ENCODE measurements at regions not wholly inside any gene's neighbourhood (a gene's known extent, or its start where the extent isn't known, plus 50 kb on each side); places are given as distances from the start of the nearest gene placed in this dataset.

DNA sequence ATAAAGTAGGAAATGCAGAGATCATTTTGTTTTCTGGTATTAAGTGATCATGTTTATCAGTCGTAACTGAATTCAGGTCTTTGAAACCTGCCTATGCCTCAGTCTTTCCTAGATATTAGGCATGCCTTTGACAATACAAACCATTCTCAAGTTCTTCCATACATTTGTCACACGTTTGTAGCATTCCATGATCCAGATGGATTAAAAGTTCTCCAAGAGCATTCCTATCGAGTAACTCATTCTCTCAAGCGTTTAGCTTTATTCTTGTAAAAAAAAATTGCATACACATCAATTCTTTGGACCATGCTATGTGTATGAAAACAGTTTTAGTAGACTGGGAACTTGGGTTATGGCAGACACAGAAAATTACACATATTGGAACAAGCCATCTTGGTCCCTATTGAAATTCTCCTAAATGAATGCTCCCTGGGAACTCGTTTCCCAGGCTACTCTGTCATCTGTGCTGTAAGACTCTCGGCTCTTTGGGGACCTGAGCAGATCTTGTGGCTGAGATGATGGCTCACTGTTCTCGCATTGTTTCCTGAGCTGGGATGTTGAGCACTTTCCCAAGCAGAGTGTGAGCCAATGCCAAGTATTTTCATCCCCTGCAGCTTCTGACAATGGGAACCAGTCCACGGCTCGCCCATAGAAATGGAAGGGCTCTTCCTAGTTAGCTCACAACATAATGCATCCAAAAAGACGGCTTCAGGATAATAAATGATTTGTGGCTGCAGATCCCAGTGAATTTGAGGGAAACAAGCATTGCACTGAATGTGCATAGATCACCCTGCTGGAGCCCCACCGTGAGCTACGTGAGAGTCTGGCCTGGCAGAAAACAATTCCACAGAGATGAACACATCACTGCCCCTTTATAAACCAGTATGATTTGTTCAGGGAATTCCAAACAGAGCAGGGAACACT lies 230.2 kb downstream of the IRX1 start:
- TF ChIP-seq, protein P1, sequence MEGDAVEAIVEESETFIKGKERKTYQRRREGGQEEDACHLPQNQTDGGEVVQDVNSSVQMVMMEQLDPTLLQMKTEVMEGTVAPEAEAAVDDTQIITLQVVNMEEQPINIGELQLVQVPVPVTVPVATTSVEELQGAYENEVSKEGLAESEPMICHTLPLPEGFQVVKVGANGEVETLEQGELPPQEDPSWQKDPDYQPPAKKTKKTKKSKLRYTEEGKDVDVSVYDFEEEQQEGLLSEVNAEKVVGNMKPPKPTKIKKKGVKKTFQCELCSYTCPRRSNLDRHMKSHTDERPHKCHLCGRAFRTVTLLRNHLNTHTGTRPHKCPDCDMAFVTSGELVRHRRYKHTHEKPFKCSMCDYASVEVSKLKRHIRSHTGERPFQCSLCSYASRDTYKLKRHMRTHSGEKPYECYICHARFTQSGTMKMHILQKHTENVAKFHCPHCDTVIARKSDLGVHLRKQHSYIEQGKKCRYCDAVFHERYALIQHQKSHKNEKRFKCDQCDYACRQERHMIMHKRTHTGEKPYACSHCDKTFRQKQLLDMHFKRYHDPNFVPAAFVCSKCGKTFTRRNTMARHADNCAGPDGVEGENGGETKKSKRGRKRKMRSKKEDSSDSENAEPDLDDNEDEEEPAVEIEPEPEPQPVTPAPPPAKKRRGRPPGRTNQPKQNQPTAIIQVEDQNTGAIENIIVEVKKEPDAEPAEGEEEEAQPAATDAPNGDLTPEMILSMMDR (IDR thresholded peaks at IDR 0.05; ENCODE audit: low read depth, low read length, missing control alignments): no peak
- Histone ChIP-seq H3K4me3 (ENCODE audit: low read depth, low read length) (no peak overlapping the region), H3K27me3 (replicated peaks) (no peaks in the 10 kb centered on the region), H3K36me3 (replicated peaks) (no peaks in the 10 kb centered on the region), H3K27ac (no peak overlapping the region)
- no peak for DNase-seq
- in situ Hi-C loops (cut with HindIII; ENCODE audit: low pct_ligation_motif_present, low sequenced_read_pairs): no loop called here

DNA sequence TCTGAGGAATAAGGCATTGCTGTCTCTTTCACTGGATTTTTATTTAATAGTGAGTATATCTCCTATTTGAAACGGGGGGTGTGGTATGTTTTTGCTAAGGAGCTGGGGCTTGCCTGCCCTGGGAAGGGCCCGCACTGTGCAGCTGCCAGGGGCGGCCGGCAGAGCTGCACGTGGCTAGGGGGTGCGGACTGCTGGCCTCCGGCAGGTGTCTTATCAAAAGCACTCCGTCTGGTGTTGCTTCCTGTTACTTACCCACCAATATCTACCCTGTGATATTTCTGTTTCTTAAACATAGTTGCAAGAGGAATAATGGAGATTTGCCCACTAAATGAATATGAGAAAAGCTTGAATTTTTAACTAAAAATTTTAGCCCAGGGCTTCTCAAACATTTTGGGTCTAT lies 232.0 kb downstream of the IRX1 start:
- Histone ChIP-seq H3K36me3 (replicated peaks) (no peaks in the 10 kb centered on the region), H3K4me3 (ENCODE audit: low read depth, low read length) (no peak overlapping the region), H3K27ac (no peak overlapping the region), H3K27me3 (replicated peaks) (no peaks in the 10 kb centered on the region)
- TF ChIP-seq, protein P1 (IDR thresholded peaks at IDR 0.05; ENCODE audit: low read depth, low read length, missing control alignments): no peak
- DNase-seq: no peak
- in situ Hi-C loops (cut with HindIII; ENCODE audit: low pct_ligation_motif_present, low sequenced_read_pairs): no loop called here

DNA sequence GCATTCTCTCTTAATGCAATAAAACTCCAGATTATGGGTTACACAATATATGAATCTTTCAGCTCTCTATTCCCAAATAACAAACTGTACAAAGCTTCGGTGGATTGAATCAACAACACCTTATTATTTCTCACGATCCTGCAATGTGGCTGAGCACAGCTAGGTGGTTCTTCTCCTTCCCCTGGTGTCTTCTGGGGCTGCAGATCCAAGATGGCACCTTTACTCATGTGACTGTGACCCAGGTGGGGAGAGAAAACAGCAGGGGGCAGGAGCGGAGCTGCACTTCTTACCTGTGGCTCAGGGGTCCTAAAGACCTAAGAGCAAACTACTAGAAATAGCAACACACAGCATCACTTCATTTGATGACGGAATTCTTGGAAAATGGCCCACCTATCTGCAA lies 233.1 kb downstream of the IRX1 start:
- no peak for DNase-seq
- no peaks in the 10 kb centered on the region for H3K27me3 ChIP-seq (replicated peaks)
- H3K4me3 ChIP-seq (ENCODE audit: low read depth, low read length): no peak overlapping the region
- no peaks in the 10 kb centered on the region for H3K36me3 ChIP-seq (replicated peaks)
- in situ Hi-C loops (cut with HindIII; ENCODE audit: low pct_ligation_motif_present, low sequenced_read_pairs): no loop called here
- TF ChIP-seq, protein P1 (IDR thresholded peaks at IDR 0.05; ENCODE audit: low read depth, low read length, missing control alignments): no peak
- H3K27ac ChIP-seq: no peak overlapping the region

DNA sequence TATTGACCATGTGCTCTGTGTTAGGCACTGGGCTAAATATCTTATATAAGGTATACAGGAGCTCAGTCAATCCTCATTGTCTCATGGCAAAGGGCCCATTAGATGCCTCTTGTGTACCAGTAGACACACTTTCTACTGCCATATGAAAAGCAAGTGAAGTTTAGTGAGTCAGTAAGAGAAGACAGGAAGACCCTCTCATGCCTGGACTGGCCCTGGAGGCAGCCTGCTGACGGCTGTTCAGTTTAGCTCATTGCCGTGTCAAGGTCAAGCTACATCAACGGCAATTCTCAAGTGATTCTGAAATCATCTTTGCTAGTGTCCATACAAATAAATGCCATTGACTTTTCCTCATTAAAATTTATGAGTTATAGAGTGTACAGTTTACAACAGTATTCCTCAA lies 237.9 kb downstream of the IRX1 start:
- TF ChIP-seq, protein P1 (IDR thresholded peaks at IDR 0.05; ENCODE audit: low read depth, low read length, missing control alignments): no peak
- no peaks in the 10 kb centered on the region for H3K27me3 ChIP-seq (replicated peaks)
- no peak overlapping the region for H3K4me3 ChIP-seq (ENCODE audit: low read depth, low read length)
- in situ Hi-C loops (cut with HindIII; ENCODE audit: low pct_ligation_motif_present, low sequenced_read_pairs): no loop called here
- DNase-seq: no peak
- H3K36me3 ChIP-seq (replicated peaks): no peaks in the 10 kb centered on the region
- H3K27ac ChIP-seq: no peak overlapping the region

DNA sequence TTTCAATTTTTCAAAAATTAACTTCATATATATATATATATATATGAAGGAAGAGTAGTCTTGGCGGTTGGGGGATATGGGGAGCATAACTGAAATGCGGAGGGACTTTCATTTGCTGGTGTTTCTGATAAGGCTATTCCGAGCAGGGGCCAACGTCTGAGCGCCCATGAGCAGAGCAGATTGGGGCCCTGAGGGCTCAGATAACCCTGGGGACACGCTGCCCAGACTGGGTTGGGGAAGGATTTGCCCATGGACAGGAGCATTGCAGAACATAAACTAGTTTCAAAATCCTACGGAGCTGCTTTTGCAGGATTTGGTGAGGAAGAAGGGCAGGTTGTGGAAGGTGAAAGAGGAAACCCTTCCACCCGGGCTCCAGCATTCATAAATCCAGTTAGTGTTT lies 240.2 kb downstream of the IRX1 start:
- H3K4me3 ChIP-seq (ENCODE audit: low read depth, low read length): no peak overlapping the region
- no peaks in the 10 kb centered on the region for H3K36me3 ChIP-seq (replicated peaks)
- DNase-seq: no peak
- H3K27ac ChIP-seq: no peak overlapping the region
- no peaks in the 10 kb centered on the region for H3K27me3 ChIP-seq (replicated peaks)
- TF ChIP-seq, protein P1 (IDR thresholded peaks at IDR 0.05; ENCODE audit: low read depth, low read length, missing control alignments): no peak
- in situ Hi-C loops (cut with HindIII; ENCODE audit: low pct_ligation_motif_present, low sequenced_read_pairs): no loop called here
